ENCODE measurements at regions not wholly inside any gene's neighbourhood (a gene's known extent, or its start where the extent isn't known, plus 50 kb on each side); places are given as distances from the start of the nearest gene placed in this dataset.

DNA sequence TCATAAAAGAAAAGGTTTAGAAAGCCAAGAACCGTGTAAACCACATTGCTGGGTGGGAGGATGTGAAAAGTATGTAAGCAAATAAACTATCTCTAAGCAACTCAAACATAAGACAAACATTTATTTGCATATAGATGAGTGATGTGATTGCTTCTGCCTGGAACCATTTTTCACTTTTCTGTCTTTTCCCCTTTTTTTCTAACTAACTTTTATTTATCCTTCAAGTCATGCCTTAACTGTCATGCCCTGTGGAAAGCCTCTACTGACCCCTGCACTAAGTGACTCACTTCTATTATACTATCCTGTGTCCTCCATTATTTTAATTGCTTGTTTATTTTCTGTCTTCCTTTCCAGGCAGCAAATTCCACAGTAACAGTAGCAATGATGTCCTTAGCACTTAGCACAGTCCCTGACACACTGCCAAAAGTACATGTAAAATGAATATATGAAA, 87.5 kb upstream of the CTAGE1 start:
- TF ChIP-seq POLR2A (IDR thresholded peaks at IDR 0.05; ENCODE audit: low read length) (no peak), GATA1 (IDR thresholded peaks at IDR 0.05; ENCODE audit: low read depth, low read length) (no peak)

Measured in erythroblast (primary cell).